Upper lobe of left lung (tissue), 4 donors: ENCODE measurements at regions not wholly inside any gene's neighbourhood (a gene's known extent, or its start where the extent isn't known, plus 50 kb on each side); places are given as distances from the start of the nearest gene placed in this dataset.

ENCODE experiments used
- CTCF ChIP-seq, 6 experiments: fragments of 450-650 bp in 4 of 6; fragments of 200-600 bp in 2 of 6; sonication (generic) in 2 of 6; IDR thresholded peaks; one replicate each; pipeline ENCODE4 v1.5.1; 2016 to 2019; ENCODE audit warnings: antibody characterized with exemption in 6 of 6
- EP300 ChIP-seq, 4 donors: sonication (generic); formaldehyde crosslinking; IDR thresholded peaks; one replicate each; pipeline ENCODE4 v1.5.1; 2017; ENCODE audit warnings: antibody characterized with exemption in 4 of 4, control low read depth in 2 of 4
- POLR2A ChIP-seq, 4 donors: fragments of 450-650 bp; IDR thresholded peaks; one replicate each; pipeline ENCODE4 v1.5.1; 2016 to 2017; ENCODE audit warnings: antibody characterized with exemption in 4 of 4, mild to moderate bottlenecking in 2 of 4
- POLR2AphosphoS5 ChIP-seq, 2 donors: sonication (generic); formaldehyde crosslinking; IDR thresholded peaks; one replicate each; pipeline ENCODE4 v1.5.1; 2017; ENCODE audit warnings: antibody characterized with exemption in 2 of 2

- TF ChIP-seq CTCF (IDR thresholded peaks at IDR 0.05) (no peak), POLR2A (IDR thresholded peaks at IDR 0.05) (no peak), POLR2AphosphoS5 (IDR thresholded peaks at IDR 0.05) (no peak), EP300 (IDR thresholded peaks at IDR 0.05) (no peak)
These were observed 138.6 kb upstream of the AJAP1 start for GRCh38 chr1:4515727-4516289.
